ENCODE measurements at regions not wholly inside any gene's neighbourhood (a gene's known extent, or its start where the extent isn't known, plus 50 kb on each side); places are given as distances from the start of the nearest gene placed in this dataset.
A peak's percentile ranks its signal among the peaks of the same experiment; 100 is the strongest.
"Not testable (repeated sequence)": the region's sequence is repeated elsewhere in the genome, so short reads cannot be mapped to it uniquely, and the experiment has no call there.

DNA sequence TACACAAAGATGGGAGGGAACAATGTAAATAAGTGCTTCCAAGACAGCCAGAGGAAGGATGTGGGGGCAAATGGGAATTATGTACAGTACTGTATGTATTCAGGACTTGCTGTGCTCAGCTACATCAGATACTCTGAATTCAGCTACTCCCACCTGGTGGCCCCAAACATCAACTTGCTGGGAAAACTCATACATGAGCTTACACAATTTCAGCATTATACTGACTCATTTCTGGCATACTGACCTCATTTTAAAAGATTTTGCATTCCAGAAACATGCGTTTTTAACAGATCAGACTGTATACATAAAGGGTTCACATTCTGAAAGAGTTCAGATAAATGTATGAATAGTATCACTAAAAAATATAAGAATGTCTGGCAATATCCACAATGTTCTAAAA lies 59.7 kb downstream of the GPX5 start:
- DNase-seq: no peak

DNA sequence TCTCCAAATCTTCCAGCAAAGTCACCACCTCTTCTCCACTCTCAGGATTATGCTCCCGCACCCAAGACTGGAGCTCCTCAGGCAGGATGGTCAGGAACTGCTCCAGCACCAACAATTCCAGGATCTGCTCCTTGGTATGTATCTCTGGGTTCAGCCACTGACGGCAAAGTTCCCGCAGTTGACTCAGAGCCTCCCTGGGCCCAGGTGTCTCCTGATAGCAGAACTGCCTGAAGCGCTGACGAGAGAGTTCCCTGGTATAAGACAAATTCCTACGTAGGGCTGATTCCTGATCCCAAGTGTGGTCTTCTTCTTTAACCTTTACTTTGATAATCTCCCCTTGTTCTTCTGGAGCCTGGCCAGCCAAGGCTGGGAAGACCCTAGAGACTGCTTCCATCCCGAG lies 60.6 kb downstream of the GPX5 start:
- DNase-seq: peak in 1 of 2 experiments; percentile 7

DNA sequence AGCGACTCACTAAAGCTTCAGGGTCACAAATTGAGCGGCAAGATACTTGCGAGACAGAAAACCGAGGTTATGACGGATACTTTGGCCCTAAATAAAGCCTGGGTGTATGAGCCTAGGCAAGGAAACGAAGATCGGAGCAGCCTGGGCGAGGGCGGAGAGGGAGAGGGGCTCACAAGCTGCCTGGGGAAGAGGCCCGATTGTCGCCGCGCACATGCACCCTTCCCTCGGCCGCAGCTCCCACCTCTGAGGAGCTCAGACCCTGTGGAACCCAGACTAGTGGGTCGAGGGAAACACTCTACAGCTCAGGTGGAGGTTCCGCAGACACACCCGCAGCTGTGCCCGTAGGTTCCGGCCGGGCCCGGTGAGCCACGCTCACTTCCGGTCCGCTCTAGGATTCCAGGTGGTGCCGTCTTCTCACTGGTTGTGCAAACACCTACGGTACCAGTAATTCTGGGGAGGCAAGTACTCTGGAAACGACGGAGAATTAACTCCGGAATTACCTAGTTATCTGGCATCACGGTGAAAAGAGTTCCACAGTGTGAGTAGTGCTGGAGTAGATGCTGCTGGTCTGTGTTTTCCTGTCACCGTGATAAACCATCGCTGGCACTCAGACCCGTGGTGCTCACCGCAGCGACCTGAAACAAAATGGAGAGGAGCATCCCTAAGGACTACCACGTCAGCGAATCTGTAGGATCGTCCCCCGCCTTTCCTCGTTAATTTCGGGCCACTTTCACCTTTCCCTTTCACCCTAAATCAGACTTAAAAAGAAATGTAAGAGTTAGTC lies 61.5 kb downstream of the GPX5 start:
- DNase-seq: peak; percentile 38 to 75

DNA sequence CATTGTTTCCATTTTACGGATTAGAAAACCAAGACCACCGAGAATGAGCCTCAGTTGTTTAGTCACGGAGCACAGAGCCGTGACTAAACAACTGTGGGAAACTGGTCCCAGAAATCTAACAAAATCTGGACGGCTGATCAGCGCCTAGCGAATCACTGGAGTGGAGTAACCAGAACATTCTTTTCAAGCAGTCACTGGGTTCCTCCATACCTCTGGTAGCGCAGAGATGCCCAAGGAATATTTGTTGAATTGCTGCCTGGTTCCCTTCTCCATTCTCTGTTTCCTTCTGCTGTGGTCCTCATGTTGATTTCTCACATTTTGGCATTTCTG lies 62.0 kb downstream of the GPX5 start:
- DNase-seq: no peak

DNA sequence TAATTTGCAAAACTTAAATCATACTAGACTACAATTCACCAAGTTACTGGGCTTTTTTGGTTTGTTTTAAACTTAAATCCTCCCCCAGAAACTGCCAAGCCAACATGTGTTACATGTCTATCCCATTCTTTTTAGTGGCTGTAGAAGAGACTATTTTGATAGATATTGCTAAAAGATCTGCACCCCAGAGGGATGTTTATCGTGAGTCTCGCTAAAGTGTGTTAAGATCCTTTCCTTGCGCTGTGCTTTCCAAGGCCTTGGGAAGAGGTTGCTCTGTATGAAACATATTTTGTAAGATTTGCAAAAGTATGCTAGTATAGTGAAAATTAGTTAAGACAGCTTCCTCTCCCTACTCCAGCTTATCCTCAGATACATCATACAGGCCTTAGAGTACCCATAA lies 63.0 kb downstream of the GPX5 start:
- no peak for DNase-seq

DNA sequence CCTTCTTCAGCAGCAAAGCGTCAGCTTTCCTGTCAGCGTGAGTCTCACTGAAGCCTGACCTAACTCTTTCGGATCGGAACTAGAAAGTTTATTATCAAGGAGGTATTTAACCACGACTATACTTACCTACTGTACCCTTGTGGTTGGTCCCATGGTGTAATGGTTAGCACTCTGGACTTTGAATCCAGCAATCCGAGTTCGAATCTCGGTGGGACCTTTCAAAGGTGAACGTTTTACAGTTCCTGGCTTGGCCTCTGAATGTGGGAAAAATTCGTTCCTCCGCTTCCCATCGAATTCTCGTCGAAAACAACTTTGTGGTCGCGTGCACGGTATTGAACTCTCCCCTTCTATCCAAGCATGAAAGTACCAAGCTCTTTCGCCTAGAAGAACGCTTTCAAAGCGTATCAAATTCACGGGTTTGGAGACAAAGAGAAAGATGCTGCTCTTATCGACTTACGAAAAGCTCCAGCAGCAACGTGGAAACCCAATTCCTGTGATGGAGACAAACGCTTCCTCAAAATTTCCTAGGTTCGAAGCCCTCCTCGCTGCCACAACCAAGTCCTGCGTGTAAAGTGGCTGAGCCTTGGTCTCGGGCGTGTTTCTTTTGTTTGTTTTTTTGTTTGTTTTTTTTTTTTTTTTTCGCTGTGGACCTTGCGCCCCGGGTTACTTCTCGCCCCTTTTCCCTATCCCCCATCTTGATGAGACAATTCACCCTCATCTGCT lies 63.7 kb downstream of the GPX5 start:
- DNase-seq: peak; percentile 69 to 75

DNA sequence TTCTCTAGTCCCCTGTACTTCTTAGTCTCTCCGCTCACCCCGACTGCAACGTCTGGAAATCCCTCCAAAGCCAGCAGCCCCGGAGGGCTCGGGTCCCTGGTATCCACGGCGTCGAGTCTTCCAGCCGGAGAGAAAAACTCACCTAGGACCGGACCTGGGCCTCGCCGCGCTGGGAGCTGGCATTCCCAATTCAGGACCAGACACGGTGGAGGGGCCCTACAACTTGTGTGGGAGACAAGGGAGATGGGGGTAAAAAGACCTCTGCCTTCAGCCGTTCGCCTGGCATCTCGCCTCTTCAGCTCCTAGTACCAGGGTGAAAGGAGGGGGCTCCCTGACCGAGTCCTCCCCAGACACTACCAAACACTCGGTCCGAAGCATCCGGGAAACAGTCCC lies 64.3 kb downstream of the GPX5 start:
- DNase-seq: no peak

DNA sequence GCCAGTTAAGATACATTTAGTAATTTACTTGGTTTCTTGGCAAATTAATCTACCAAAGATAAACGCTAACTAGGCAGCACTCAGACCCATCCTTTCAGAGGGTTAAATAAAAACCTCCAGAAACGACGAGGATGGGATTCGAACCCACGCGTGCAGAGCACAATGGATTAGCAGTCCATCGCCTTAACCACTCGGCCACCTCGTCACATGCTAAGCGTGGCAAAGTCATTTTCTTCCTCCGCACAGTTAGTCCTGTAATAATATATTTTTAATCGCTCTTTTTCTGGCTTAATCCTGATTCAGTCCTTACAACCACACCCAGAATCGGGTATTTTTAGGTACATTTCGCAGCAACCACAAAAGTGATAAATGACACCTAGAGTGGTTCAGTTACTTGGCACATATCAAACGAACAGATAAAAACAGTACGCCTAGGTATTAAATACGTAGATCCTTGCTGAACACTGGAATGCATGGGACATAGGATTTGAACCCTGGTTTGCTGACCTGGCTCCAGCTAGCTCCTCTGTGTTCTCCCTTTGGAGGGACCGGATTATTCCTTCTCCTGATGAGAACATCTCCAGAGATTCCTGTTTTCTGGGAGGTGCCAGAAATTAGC lies 71.6 kb downstream of the GPX5 start:
- peak; percentile 27 to 55 for DNase-seq

DNA sequence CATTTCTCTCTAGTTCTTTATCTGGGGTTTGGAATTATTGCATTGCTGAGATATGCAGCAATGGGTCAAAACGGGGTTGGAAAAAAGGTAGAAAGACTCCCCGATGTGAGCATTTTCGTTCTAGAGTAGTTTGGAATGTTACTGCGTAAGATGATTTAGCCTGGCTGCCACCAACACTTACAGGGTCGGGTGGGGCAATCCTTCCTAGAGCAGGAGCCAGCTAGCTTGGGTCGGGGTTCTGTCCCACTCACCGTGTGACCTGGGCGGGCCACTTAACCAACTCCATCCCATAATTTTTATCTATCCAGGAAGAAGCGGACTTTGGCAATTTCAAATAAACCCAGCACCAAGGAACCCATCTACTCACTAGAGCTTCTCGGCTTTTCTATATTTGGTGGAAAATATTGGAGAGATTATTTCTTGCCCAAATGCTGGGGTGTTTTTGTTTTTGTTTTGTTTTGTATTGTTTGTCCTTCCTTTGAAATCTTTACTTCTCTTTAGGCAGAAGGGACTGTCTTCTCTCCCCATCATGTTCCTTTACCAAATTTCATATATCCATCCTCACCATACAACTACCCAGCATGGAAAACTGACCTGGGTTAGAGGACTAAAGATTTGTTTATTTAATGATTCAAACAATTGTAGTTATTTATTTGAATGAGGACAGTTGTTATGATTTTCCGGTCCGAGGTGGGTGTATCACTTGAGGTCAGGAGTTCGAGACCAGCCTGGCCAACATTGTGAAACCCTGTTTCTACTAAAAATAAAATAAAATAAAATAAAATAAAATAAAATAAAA lies 72.4 kb downstream of the GPX5 start:
- peak in 1 of 2 experiments; percentile 40 for DNase-seq

DNA sequence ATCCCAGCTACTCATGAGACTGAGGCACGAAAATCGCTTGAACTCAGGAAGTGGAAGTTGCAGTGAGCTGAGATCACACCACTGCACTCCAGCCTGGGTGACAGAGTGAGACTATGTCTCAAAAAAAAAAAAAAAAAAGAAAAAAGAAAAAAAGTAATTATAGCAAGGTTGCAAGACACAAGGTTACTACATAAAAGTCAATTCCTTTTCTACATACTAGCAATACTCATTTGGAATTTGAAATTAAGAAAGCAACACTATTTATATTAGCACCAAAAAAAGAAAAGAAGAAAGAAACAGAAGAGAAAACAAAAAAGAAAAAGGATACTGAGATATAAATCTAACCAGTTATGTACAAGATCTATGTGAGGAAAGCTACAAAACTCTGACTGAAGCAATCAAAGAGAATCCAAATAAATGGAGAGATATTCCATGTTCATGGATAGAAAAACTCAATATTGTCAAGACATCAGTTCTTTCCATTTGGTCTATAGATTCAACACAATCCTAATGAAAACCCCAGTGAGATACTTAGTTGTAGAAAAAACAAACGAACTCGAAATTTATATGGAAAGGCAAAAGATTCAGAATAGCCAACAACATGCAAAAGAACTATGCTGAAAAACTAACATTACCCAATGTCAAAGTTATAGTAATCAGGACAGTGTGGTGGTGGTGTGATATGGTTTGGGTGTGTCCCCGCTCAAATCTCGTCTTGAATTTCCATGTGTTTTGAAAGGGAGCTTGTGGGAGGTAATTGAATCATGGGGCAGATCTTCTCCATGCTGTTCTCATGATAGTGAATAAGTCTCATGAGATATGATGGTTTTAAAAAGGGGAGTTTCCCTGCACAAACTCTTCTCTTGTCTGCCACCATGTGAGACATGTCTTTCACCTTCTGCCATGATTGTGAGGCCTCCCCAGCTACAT lies 73.3 kb downstream of the GPX5 start:
- no peak for DNase-seq

DNA sequence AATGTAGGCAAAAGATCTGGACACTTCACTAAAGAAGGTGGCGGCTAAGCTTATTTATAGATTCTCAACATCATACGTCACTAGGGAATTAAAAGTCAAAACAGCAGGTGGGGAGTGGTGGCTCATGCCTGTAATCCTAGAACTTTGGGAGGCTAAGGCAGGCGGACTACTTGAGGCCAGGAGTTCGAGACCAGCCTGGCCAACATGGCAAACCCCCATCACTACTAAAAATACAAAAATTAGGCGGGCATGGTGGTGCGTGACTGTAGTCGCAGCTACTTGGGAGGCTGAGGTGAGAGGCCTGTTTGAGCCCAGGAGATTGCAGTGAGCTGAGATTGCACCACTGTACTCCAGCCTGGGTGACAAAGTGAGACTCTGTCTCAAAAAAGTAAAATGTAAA lies 74.6 kb downstream of the GPX5 start:
- DNase-seq: peak in 1 of 2 experiments; percentile 1

DNA sequence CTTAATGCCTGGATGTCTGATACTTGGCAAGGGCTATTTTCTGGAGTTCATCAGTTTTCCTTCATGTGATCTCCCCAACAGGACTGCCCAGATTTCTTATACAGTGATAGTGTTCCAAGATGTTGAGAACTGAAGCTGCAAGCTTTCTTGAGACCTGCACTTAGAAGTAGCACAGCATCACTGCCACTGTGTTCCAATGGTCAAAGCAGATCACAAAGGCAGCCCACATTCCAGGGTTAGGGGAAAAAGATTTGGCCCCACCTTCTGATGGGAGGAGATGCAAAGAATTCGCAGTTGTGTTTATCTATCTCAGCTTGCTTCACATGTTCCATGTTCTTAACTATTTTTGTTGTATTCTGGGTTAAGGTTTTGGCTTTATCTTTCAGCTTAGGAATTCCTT lies 78.2 kb downstream of the GPX5 start:
- DNase-seq: no peak

DNA sequence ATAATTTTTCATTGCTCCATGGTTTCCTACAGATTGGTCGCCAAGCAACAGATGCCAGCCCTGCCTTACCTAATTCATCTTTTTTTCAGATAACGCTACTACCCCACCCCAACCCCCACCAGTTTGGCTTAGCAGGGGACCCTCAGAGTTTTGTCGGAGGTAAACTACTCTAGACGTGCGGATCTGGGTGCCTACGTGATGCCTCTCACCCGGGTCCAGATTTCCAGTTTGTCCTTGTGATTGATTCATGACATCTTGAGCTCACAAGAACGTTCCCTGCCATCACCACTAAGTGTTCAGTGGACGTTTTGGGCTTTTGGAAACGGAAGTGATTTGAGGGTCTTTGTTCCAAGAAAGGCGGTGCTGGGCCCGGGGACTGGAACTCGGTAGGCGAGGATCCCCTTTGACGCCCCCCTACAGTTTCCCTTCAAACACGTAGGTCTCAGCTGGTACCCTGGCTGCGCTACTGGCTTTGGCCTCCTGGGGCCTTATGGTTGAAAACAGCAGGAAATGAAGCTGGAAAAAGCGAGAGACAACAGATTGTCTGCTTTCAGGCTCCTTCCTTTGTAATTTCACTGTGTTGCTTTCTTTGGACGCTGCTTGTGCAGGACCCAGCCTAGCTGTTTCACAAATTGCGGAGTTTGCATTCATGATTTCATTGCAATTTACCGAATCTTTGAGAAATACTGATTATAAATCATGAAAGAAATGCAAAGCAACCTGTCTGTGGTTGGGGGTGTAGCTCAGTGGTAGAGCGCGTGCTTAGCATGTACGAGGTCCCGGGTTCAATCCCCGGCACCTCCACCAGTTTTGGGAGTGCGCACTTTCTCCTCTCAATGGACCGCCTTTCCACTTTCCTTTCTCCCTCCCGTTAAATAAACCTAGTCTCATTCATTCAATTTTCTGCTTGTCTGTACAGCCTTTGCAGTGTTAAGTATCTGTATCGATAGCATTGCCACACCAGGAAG lies 81.0 kb downstream of the GPX5 start:
- peak; percentile 69 to 78 for DNase-seq

DNA sequence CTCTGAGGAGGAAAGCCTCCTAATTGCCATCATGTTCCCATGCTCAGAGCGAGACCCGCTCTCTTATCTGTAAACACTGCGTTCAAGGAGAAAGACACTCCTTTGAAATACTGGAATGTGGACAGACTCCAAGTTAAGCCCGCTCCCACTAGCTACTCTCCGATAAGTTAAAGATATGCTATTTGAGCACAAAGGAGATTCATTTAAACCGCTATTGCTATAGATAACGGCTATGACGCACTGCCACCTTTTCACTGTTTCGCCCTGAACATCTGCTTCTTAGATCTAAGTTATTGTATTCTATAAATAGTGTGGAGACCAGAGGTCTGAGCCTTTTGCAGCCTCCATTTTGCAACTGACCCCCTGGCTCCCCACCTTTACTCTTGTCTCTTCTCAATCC lies 82.3 kb downstream of the GPX5 start:
- DNase-seq: no peak

DNA sequence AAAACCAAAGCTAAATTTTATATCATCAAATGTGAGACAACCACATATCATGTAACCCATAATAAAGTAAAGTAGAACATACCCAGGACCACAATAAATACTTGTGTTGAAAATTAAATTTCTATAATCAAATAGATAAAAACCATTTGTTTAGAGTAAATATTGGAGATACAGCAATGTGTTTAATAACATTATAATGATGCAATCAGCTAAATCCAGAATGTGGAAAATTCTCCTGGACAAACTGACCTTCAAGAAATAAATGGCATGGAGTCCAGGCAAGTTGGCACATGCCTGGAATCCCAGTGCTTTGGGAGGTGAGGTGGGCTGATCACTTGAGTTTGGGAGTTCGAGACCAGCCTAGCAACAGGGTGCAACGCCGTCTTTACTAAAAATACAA lies 84.0 kb downstream of the GPX5 start:
- no peak for DNase-seq

DNA sequence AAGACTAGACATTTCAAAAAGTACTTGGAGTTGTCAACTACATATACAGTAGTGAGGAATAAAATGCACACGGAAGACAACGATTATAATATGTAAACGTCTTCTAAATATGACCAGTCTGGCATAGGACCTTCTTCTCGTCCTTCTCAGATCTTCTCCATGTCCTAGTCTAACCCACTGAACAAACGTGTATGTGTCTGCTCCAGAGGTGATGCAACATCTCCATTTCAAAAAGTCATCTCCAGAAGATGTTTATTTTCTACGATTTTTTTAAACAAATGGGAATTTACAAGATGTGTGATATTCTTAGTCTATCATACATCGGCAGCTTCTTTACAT lies 89.9 kb downstream of the GPX5 start:
- DNase-seq: no peak

DNA sequence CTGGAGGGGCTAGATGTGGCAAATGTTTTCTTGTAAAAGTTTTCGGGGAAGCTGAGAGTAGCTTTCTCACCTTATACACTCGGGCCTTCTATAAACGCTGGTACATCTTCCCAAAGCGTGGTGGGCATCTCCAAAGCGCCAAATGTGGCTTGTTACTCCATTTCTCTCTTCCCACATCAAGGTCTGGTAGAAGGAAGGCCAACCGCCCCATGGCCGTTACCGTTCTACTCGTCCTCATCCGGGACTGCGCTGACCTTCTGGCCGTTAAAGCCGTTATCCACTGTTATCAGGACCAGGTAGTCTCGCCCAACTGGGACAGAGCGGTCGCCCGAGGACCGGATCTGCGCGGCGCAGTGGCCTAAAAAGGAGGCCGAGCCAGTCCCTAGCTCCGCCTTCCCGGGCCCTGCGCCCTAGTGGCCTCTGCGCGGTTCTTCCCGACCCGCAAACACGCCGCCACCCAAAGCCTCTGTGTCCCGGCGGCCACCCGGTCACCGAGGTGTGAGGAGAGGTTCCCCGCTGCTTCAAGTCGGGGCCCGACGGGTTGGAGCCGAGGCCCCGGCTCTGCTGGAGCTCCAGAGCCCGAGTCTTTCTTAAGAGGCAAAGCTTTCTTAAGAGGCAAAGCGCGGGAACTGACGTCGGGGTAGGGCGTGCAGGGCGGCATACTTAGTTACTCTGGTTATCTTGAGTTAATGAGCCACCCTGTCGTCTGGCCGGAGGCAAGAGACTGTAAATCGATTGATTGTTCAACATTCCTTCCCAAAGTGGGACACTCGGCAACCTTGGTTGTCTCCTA lies 90.5 kb downstream of the GPX5 start:
- no peak for DNase-seq

DNA sequence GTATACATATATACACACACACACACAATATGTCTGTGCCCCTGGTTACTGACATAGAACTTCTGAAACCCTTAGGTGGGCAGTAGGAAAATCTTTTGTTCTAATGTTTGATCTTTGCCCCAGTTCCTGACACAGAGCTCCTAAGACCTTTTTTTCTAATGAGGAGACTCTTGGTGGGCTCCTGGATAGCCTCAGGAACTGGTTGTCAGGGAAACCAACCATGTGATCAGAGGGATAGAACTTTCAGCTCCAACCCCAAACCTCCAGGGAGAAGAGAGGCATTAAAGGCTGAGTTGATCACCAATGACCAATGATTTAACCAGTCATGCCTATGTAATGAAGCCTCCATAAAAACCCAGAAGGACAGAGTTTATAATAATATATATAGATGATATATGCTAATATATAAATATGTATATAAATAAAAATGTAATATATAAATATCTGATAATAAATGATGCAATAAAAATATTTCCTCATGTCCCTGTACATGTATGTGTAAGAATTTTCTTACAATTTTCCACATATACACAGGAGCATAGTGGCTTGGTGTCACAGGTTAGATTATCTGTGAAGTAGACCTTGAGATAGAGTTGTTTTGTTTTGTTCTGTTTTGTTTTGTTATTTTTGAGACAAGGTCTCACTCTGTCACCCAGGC lies 93.3 kb downstream of the GPX5 start:
- DNase-seq: no peak

DNA sequence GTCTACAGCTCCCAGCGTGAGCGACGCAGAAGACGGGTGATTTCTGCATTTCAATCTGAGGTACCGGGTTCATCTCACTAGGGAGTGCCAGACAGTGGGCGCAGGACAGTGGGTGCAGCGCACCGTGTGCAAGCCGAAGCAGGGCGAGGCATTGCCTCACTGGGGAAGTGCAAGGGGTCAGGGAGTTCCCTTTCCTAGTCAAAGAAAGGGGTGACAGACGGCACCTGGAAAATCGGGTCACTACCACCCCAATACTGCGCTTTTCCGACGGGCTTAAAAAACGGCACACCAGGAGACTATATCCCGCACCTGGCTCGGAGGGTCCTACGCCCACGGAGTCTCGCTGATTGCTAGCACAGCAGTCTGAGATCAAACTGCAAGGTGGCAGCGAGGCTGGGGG lies 95.6 kb downstream of the GPX5 start:
- DNase-seq: not testable (repeated sequence)

DNA sequence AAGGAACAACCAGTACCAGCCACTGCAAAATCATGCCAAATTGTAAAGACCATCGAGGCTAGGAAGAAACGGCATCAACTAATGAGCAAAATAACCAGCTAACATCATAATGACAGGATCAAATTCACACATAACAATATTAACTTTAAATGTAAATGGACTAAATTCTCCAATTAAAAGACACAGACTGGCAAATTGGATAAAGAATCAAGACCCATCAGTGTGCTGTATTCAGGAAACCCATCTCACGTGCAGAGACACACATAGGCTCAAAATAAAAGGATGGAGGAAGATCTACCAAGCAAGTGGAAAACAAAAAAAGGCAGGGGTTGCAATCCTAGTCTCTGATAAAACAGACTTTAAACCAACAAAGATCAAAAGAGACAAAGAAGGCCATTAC lies 97.6 kb downstream of the GPX5 start:
- DNase-seq: not testable (repeated sequence)

All from NCI-H526 (cell line).